Vagina (tissue), 2 donors: ENCODE measurements at regions not wholly inside any gene's neighbourhood (a gene's known extent, or its start where the extent isn't known, plus 50 kb on each side); places are given as distances from the start of the nearest gene placed in this dataset.

Experiments
- POLR2A ChIP-seq, 2 donors: fragments of 450-650 bp; IDR thresholded peaks; one replicate each; pipeline ENCODE4 v1.6.1; 2017; ENCODE audit warnings: antibody characterized with exemption in 2 of 2, mild to moderate bottlenecking in 2 of 2, moderate library complexity in 2 of 2
- TF ChIP-seq, protein P1 (sequence below), 3 experiments: fragments of 450-650 bp in 2 of 3; fragments of 200-600 bp in 1 of 3; sonication (generic) in 1 of 3; IDR thresholded peaks; one replicate each; pipeline ENCODE4 v1.5.1; 2017 to 2019; ENCODE audit warnings: antibody characterized with exemption in 3 of 3, mild to moderate bottlenecking in 2 of 3, moderate library complexity in 2 of 3

- TF ChIP-seq POLR2A (IDR thresholded peaks at IDR 0.05) = no peak
- TF ChIP-seq, protein P1, sequence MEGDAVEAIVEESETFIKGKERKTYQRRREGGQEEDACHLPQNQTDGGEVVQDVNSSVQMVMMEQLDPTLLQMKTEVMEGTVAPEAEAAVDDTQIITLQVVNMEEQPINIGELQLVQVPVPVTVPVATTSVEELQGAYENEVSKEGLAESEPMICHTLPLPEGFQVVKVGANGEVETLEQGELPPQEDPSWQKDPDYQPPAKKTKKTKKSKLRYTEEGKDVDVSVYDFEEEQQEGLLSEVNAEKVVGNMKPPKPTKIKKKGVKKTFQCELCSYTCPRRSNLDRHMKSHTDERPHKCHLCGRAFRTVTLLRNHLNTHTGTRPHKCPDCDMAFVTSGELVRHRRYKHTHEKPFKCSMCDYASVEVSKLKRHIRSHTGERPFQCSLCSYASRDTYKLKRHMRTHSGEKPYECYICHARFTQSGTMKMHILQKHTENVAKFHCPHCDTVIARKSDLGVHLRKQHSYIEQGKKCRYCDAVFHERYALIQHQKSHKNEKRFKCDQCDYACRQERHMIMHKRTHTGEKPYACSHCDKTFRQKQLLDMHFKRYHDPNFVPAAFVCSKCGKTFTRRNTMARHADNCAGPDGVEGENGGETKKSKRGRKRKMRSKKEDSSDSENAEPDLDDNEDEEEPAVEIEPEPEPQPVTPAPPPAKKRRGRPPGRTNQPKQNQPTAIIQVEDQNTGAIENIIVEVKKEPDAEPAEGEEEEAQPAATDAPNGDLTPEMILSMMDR (IDR thresholded peaks at IDR 0.05) = no peak
Measured at GRCh38 chr5:68708842-68709170, 385.0 kb upstream of the SLC30A5 start.
